ENCODE measurements at regions not wholly inside any gene's neighbourhood (a gene's known extent, or its start where the extent isn't known, plus 50 kb on each side); places are given as distances from the start of the nearest gene placed in this dataset.

GRCh38 chr6:11367638-11368199 lies 135.3 kb upstream of the NEDD9 start:
- peaks cover 52% of the 10 kb centered on the region for H3K4me1 Mint-ChIP-seq

DNA sequence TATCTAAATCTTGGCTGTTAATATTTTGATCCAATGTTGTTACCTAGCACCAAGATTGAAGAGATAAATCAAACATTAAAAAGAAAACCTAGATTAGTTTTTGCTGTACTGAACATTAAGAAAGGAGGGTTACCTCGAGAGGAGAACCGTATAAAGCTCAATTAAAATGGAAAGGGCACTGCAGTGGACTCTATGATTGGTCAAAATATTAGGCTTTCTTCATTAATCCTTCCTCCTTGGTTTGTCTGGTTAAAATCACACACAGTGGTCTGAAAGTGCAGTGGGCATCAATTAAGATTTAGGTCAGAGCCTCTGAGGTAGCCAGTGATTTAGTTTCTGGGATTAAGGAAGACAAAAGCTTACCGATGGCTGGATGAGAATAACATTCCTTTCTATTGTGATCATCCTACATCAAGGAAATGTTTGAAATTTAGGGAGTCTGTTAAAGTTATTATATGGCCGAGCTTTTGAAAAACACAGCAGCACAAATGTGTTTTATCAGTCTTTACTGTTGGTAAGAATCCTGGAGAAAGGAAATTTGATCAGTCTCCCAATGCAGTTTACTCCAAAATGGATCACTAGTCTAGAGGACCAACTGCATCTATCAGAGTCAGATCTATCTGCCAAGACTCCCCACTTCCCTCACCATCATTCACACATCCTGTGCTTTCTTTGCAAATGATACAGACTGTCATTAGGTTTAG lies 134.6 kb upstream of the NEDD9 start:
- Mint-ChIP-seq H3K4me1 (peaks cover 52% of the 10 kb centered on the region), H3K27ac (peak overlapping the region; percentile 77), H3K27me3 (no peaks in the 10 kb centered on the region), H3K4me3 (peak overlapping the region; percentile 42), H3K9me3 (no peaks in the 10 kb centered on the region), H3K36me3 (peaks cover 18% of the 10 kb centered on the region)
- DNase-seq (ENCODE audit: low spot score in 2 of 2) (no peak), ATAC-seq (ENCODE audit: low read depth) (peak; percentile 29)

More at GRCh38 chr6:11367638-11368199, 135.3 kb upstream of the NEDD9 start:
- Mint-ChIP-seq H3K9me3 (no peaks in the 10 kb centered on the region), H3K4me3 (no peak overlapping the region), H3K27ac (peak overlapping the region; percentile 77), H3K27me3 (no peaks in the 10 kb centered on the region), H3K36me3 (peaks cover 23% of the 10 kb centered on the region)
- no peak for DNase-seq (ENCODE audit: low spot score in 2 of 2)
- no peak for ATAC-seq (ENCODE audit: low read depth)

GRCh38 chr6:11366183-11366933 lies 133.9 kb upstream of the NEDD9 start:
- peak in 1 of 2 donors; percentile 15 for DNase-seq (ENCODE audit: low spot score in 2 of 2)
- H3K4me3 Mint-ChIP-seq = peak overlapping the region; percentile 42
- peak; percentile 89 for ATAC-seq (ENCODE audit: low read depth)
- H3K36me3 Mint-ChIP-seq = peaks cover 21% of the 10 kb centered on the region
- H3K27me3 Mint-ChIP-seq = no peaks in the 10 kb centered on the region
- peaks cover 54% of the 10 kb centered on the region for H3K4me1 Mint-ChIP-seq
- H3K9me3 Mint-ChIP-seq = no peaks in the 10 kb centered on the region
- H3K27ac Mint-ChIP-seq = peak overlapping the region; percentile 77

- DNase-seq (ENCODE audit: low spot score in 2 of 2) (no peak), ATAC-seq (ENCODE audit: low read depth) (no peak)
- Mint-ChIP-seq H3K36me3 (peaks cover 21% of the 10 kb centered on the region), H3K4me1 (peaks cover 54% of the 10 kb centered on the region), H3K27ac (peak overlapping the region; percentile 77), H3K27me3 (no peaks in the 10 kb centered on the region), H3K4me3 (no peak overlapping the region), H3K9me3 (peaks cover 2% of the 10 kb centered on the region)
Observed at GRCh38 chr6:11364971-11365397, 132.5 kb upstream of the NEDD9 start.

DNA sequence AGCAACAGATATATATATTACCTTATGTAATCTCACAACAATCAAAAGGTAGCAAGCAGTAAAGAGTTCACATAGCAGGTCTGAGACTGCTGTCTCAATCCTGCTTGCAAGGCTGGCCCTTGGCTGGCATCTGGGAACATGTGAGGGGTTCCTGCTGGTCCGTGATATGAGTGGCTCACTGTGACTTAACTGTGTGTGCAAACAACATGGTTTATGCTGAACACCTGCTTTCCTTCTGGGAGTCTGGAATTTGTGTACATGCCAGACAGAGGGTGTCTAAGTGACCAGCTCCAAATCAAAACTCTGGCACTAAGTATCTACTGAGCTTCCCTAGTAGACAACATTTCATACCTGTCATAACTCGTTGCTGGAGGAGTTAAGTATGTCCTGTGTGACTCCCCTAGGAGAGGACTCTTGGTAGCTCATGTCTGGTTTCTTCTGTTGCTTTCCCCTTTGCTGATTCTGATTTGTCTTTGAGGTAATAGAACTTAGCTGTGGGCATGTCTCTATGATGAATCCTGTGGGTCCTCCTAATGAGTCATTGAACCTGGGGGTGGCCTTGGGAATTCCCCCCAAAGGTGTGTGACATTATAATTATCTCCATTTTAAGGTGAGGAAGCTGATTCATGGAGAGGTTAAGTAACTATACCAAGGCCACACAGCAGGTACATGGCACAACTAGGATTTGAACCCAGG lies 131.6 kb upstream of the NEDD9 start:
- Mint-ChIP-seq H3K4me1 (peaks cover 57% of the 10 kb centered on the region), H3K36me3 (peaks cover 29% of the 10 kb centered on the region), H3K27ac (no peak overlapping the region), H3K4me3 (no peak overlapping the region), H3K9me3 (peaks cover 2% of the 10 kb centered on the region), H3K27me3 (no peaks in the 10 kb centered on the region)
- ATAC-seq (ENCODE audit: low read depth) = no peak
- no peak for DNase-seq (ENCODE audit: low spot score in 2 of 2)

DNA sequence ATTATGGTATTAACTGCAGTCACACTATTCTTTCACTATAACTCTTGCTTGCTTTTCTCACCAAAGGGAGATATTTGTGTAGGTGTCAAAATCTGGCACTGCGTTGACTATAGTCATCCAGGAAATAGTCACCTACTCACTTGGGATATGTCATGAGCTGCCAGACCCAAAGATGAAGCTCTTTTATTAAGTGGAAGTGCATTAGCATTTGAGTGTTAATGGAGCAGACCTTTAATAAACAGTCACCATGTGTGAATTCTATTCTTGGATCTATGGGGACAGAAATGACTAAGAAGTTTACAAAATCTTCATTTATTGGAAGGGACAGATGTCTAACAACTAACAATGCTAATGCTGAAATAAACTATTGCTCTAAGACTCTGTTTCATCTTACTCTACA lies 130.1 kb upstream of the NEDD9 start:
- Mint-ChIP-seq H3K9me3 (peaks cover 2% of the 10 kb centered on the region), H3K4me1 (peaks cover 58% of the 10 kb centered on the region), H3K27ac (no peak overlapping the region), H3K36me3 (peaks cover 37% of the 10 kb centered on the region), H3K4me3 (no peak overlapping the region), H3K27me3 (no peaks in the 10 kb centered on the region)
- no peak for DNase-seq (ENCODE audit: low spot score in 2 of 2)
- ATAC-seq (ENCODE audit: low read depth) = no peak

GRCh38 chr6:11358904-11359830 lies 126.7 kb upstream of the NEDD9 start:
- H3K9me3 Mint-ChIP-seq = peaks cover 2% of the 10 kb centered on the region
- H3K36me3 Mint-ChIP-seq = peaks cover 35% of the 10 kb centered on the region
- H3K4me1 Mint-ChIP-seq = peaks cover 53% of the 10 kb centered on the region
- no peak overlapping the region for H3K4me3 Mint-ChIP-seq
- ATAC-seq (ENCODE audit: low read depth) = no peak
- no peak for DNase-seq (ENCODE audit: low spot score in 2 of 2)
- peak overlapping the region; percentile 47 for H3K27ac Mint-ChIP-seq
- H3K27me3 Mint-ChIP-seq = no peaks in the 10 kb centered on the region

DNA sequence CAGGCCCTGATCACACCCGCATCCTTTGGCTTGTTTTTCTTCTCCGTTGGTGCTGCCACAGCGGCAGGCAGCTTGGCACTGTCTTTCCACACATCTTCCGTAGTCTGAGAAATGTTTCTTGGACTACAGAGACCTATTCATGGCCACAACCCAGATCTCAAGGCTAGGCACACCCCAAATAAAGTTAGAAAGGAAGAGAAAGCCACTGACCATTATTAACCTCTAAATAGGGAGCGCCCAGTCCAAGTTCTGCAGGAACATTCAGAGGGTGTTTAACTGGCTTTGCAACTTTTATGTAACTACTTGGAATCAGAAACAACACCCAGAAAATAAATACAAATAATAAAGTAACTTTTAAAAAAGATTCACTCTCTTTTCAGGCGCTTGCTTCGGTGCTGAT lies 124.8 kb upstream of the NEDD9 start:
- peaks cover 2% of the 10 kb centered on the region for H3K9me3 Mint-ChIP-seq
- no peaks in the 10 kb centered on the region for H3K27me3 Mint-ChIP-seq
- ATAC-seq (ENCODE audit: low read depth) (no peak), DNase-seq (ENCODE audit: low spot score in 2 of 2) (no peak)
- H3K27ac Mint-ChIP-seq = peak overlapping the region; percentile 72
- H3K4me3 Mint-ChIP-seq = peak overlapping the region; percentile 54
- peaks cover 58% of the 10 kb centered on the region for H3K4me1 Mint-ChIP-seq
- H3K36me3 Mint-ChIP-seq = peaks cover 44% of the 10 kb centered on the region

- Mint-ChIP-seq H3K27me3 (no peaks in the 10 kb centered on the region), H3K9me3 (peaks cover 2% of the 10 kb centered on the region), H3K4me1 (peaks cover 59% of the 10 kb centered on the region), H3K36me3 (peaks cover 47% of the 10 kb centered on the region), H3K27ac (peak overlapping the region; percentile 72), H3K4me3 (peak overlapping the region; percentile 54)
- ATAC-seq (ENCODE audit: low read depth) (no peak), DNase-seq (ENCODE audit: low spot score in 2 of 2) (no peak)
Observed at GRCh38 chr6:11356404-11357155, 124.1 kb upstream of the NEDD9 start.

DNA sequence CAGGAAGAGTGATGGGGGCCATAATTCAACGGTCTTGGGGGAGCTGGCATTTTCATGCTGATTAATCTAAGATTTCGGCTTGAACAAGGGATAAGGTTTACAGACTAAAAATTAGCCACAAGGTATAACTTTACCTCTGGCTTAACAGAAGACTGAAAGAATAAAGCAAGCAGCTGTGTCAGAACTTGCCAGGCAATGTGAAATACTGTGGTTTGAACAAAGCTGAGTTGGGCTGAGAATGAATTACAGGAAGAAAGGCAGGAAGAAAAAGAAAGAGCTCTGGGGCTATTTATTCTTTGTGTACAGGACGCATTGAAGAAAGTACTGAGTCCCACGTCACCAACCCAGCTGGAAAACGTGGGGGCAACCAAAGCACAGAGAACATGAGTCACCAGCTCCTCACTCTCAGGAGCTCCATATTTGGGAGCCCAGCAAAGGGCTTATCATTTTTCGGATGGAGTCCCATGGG lies 121.5 kb upstream of the NEDD9 start:
- no peaks in the 10 kb centered on the region for H3K9me3 Mint-ChIP-seq
- ATAC-seq (ENCODE audit: low read depth) = no peak
- H3K27me3 Mint-ChIP-seq = no peaks in the 10 kb centered on the region
- H3K27ac Mint-ChIP-seq = peak overlapping the region; percentile 67
- peaks cover 60% of the 10 kb centered on the region for H3K4me1 Mint-ChIP-seq
- no peak for DNase-seq (ENCODE audit: low spot score in 2 of 2)
- H3K4me3 Mint-ChIP-seq = no peak overlapping the region
- H3K36me3 Mint-ChIP-seq = peaks cover 49% of the 10 kb centered on the region

DNA sequence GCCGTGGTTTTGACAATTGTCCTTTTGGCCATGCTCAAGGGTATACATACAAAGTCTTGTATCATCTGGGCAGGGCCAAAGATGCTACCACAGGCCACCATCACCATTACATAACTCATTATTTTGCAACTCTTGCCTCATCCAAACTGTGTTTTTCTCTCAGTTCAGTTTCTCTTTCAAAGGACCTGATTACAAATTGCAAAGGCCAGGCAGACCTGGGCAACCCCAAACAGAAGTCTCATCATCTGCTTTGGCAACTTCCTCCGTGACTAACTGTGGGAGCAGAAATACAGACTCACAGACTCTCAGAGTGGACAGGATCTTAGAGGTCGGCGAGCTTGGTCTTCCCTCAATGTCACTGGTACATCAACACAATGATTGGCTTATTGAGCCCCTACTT lies 117.8 kb upstream of the NEDD9 start:
- H3K4me1 Mint-ChIP-seq = peaks cover 72% of the 10 kb centered on the region
- no peaks in the 10 kb centered on the region for H3K9me3 Mint-ChIP-seq
- DNase-seq (ENCODE audit: low spot score in 2 of 2) = no peak
- ATAC-seq (ENCODE audit: low read depth) = no peak
- peak overlapping the region; percentile 4 for H3K27ac Mint-ChIP-seq
- H3K27me3 Mint-ChIP-seq = no peaks in the 10 kb centered on the region
- H3K4me3 Mint-ChIP-seq = no peak overlapping the region
- H3K36me3 Mint-ChIP-seq = peaks cover 40% of the 10 kb centered on the region

DNA sequence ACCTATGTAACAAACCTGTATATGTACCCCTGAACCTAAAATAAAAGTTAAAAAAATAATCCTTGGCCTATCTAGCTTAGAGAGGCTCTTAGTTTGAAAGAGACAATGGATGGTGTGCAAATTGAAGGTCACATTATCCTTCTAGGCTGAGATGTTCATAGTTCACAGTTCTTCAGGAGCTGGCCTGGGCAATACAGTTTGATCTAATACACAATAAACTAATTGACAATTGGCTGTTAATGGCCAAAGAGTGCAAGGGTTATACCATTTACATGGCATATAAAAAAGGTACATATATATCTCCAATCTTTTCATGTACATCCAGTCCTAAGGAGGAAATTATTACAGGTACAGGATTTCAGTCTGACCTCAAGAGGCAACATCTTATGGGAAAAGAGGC lies 117.4 kb upstream of the NEDD9 start:
- DNase-seq (ENCODE audit: low spot score in 2 of 2) (no peak), ATAC-seq (ENCODE audit: low read depth) (no peak)
- Mint-ChIP-seq H3K36me3 (peaks cover 44% of the 10 kb centered on the region), H3K27me3 (no peaks in the 10 kb centered on the region), H3K9me3 (no peaks in the 10 kb centered on the region), H3K4me1 (peaks cover 75% of the 10 kb centered on the region), H3K4me3 (no peak overlapping the region), H3K27ac (peak overlapping the region; percentile 4)
